ENCODE measurements at regions not wholly inside any gene's neighbourhood (a gene's known extent, or its start where the extent isn't known, plus 50 kb on each side); places are given as distances from the start of the nearest gene placed in this dataset.

DNA sequence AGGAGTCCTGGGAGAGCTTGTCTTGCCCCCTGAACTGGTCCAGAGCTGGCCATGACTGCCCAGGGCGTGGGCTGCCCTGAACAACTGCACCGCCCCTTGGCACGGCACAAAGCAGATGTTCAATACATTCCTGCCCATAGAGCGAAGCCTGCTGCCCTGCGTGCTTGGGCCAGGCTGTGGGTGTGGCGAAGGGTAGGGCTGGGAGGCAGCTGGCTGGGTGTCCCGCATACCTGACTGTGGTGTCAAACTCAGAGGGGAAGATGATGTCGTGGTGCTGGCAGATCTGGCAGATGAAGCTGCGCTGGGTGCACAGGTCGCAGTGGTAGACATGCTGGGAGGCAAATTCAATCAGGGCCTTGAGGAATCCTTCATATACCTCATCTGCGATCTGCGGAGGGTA, 124.2 kb upstream of the SMURF2 start:
- DNase-seq (ENCODE audit: low spot score): no peak
- H2AFZ ChIP-seq (ENCODE audit: low read length): no peak overlapping the region
- H3K36me3 ChIP-seq (ENCODE audit: insufficient read depth, low read length): peaks cover 5% of the 10 kb centered on the region; the same call in 1 of the 2 replicates
- no TSS peak for BruUV-seq (replicated peaks)
- H3K9me3 ChIP-seq (ENCODE audit: low read length): no peaks in the 10 kb centered on the region
- H3K79me2 ChIP-seq (ENCODE audit: insufficient read depth, low read depth, low read length): no peaks in the 10 kb centered on the region
- TF ChIP-seq, protein P1, sequence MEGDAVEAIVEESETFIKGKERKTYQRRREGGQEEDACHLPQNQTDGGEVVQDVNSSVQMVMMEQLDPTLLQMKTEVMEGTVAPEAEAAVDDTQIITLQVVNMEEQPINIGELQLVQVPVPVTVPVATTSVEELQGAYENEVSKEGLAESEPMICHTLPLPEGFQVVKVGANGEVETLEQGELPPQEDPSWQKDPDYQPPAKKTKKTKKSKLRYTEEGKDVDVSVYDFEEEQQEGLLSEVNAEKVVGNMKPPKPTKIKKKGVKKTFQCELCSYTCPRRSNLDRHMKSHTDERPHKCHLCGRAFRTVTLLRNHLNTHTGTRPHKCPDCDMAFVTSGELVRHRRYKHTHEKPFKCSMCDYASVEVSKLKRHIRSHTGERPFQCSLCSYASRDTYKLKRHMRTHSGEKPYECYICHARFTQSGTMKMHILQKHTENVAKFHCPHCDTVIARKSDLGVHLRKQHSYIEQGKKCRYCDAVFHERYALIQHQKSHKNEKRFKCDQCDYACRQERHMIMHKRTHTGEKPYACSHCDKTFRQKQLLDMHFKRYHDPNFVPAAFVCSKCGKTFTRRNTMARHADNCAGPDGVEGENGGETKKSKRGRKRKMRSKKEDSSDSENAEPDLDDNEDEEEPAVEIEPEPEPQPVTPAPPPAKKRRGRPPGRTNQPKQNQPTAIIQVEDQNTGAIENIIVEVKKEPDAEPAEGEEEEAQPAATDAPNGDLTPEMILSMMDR (conservative IDR thresholded peaks at IDR 0.05; ENCODE audit: low read length): no peak
- no peak for TF ChIP-seq EZH2phosphoT487 (IDR thresholded peaks at IDR 0.05; ENCODE audit: borderline replicate concordance, low read depth, low read length)
- H4K20me1 ChIP-seq (ENCODE audit: insufficient read depth, low read length): no peaks in the 10 kb centered on the region
- no peak overlapping the region for H3K4me3 ChIP-seq (ENCODE audit: low read depth, low read length, poor library complexity, severe bottlenecking)
- intact Hi-C loops (cut with micrococcal nuclease; ENCODE audit: unreplicated experiment): no loop called here
- no peak overlapping the region for H3K27ac ChIP-seq (ENCODE audit: low read depth, low read length, poor library complexity, severe bottlenecking)
- no peak overlapping the region for H3K4me2 ChIP-seq (ENCODE audit: low read length)
- POLR2A ChIA-PET: no interaction called here
- H3K9me2 ChIP-seq (ENCODE audit: insufficient read depth, low read length): no peaks in the 10 kb centered on the region
- CTCF ChIA-PET (ENCODE audit: unreplicated experiment): no interaction called here
- H3K4me1 ChIP-seq (ENCODE audit: insufficient read depth, low read length, poor library complexity, severe bottlenecking): peaks cover 7% of the 10 kb centered on the region

DNA sequence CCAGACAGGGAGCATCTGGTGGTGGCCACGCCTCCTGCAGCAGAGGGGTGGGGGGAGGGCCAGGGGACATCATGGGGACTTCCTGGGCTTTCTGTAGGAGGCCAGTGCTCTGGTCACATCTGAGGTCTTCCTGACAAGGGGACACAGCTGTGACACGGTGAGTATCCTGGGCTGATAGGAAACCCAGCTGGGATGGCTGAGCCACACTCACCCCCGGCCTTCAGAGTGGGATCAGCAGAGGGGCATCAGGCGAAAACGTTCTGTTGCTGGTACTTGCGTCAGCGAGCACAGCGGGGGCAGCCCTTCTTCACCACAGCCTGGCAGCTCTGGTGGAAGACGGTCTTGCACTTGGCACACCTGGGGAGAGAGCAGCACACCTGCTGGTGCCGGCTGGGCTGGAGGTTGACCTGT, 122.9 kb upstream of the SMURF2 start:
- intact Hi-C loops (cut with micrococcal nuclease; ENCODE audit: unreplicated experiment): no loop called here
- peaks cover 17% of the 10 kb centered on the region for H3K4me1 ChIP-seq (ENCODE audit: insufficient read depth, low read length, poor library complexity, severe bottlenecking)
- H2AFZ ChIP-seq (ENCODE audit: low read length): no peak overlapping the region
- POLR2A ChIA-PET: no interaction called here
- BruUV-seq (replicated peaks): no TSS peak
- peaks cover 5% of the 10 kb centered on the region; the same call in 1 of the 2 replicates for H3K36me3 ChIP-seq (ENCODE audit: insufficient read depth, low read length)
- H3K79me2 ChIP-seq (ENCODE audit: insufficient read depth, low read depth, low read length): no peaks in the 10 kb centered on the region
- H3K4me3 ChIP-seq (ENCODE audit: low read depth, low read length, poor library complexity, severe bottlenecking): no peak overlapping the region
- no peak overlapping the region for H3K27ac ChIP-seq (ENCODE audit: low read depth, low read length, poor library complexity, severe bottlenecking)
- CTCF ChIA-PET (ENCODE audit: unreplicated experiment): no interaction called here
- DNase-seq (ENCODE audit: low spot score): no peak
- no peaks in the 10 kb centered on the region for H3K9me2 ChIP-seq (ENCODE audit: insufficient read depth, low read length)
- no peaks in the 10 kb centered on the region for H3K9me3 ChIP-seq (ENCODE audit: low read length)
- H4K20me1 ChIP-seq (ENCODE audit: insufficient read depth, low read length): no peaks in the 10 kb centered on the region
- TF ChIP-seq, protein P1 (conservative IDR thresholded peaks at IDR 0.05; ENCODE audit: low read length): no peak
- no peak for TF ChIP-seq EZH2phosphoT487 (IDR thresholded peaks at IDR 0.05; ENCODE audit: borderline replicate concordance, low read depth, low read length)
- no peak overlapping the region for H3K4me2 ChIP-seq (ENCODE audit: low read length)

DNA sequence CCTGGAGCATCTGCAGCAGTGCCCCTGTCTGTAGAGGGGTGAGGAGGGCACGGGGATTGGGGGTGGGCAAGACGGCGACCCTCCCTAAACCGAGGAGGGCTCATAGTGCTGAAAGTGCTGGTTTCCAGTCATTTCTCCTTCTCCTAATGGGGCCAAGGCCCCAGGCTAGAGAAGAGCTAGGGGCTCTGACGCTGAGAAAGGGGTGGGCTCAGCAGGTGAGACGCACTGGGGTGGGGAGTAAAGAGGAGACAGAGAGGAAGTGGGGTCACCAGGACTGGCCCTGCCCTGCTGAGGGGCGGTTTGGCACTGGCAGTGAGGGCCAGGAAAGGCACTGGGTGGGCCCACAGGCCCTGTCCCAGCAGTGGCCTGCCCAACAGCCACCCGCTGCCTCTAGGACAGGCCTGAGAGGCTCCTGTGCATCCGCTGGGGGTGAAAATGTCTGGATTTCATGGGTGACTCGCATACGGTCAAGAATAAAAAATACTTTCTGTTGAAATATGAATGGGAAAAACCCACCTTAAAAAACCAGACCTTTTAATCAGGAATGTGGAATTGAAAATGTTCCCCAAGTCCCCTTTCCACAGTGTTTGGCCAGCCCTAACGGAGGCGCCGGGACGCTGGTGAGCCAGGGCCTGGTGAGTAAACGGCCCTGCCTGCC, 122.4 kb upstream of the SMURF2 start:
- H3K4me3 ChIP-seq (ENCODE audit: low read depth, low read length, poor library complexity, severe bottlenecking): no peak overlapping the region
- POLR2A ChIA-PET: no interaction called here
- H3K36me3 ChIP-seq (ENCODE audit: insufficient read depth, low read length): peaks cover 5% of the 10 kb centered on the region; the same call in 1 of the 2 replicates
- no peak overlapping the region for H2AFZ ChIP-seq (ENCODE audit: low read length)
- TF ChIP-seq EZH2phosphoT487 (IDR thresholded peaks at IDR 0.05; ENCODE audit: borderline replicate concordance, low read depth, low read length): no peak
- TF ChIP-seq, protein P1 (conservative IDR thresholded peaks at IDR 0.05; ENCODE audit: low read length): no peak
- peaks cover 17% of the 10 kb centered on the region for H3K4me1 ChIP-seq (ENCODE audit: insufficient read depth, low read length, poor library complexity, severe bottlenecking)
- no peaks in the 10 kb centered on the region for H4K20me1 ChIP-seq (ENCODE audit: insufficient read depth, low read length)
- H3K4me2 ChIP-seq (ENCODE audit: low read length): no peak overlapping the region
- CTCF ChIA-PET (ENCODE audit: unreplicated experiment): no interaction called here
- H3K9me2 ChIP-seq (ENCODE audit: insufficient read depth, low read length): no peaks in the 10 kb centered on the region
- intact Hi-C loops (cut with micrococcal nuclease; ENCODE audit: unreplicated experiment): no loop called here
- no peaks in the 10 kb centered on the region for H3K9me3 ChIP-seq (ENCODE audit: low read length)
- no peak overlapping the region for H3K27ac ChIP-seq (ENCODE audit: low read depth, low read length, poor library complexity, severe bottlenecking)
- H3K79me2 ChIP-seq (ENCODE audit: insufficient read depth, low read depth, low read length): no peaks in the 10 kb centered on the region
- no peak for DNase-seq (ENCODE audit: low spot score)
- no TSS peak for BruUV-seq (replicated peaks)
